GM12878 (cell line): ENCODE measurements at regions not wholly inside any gene's neighbourhood (a gene's known extent, or its start where the extent isn't known, plus 50 kb on each side); places are given as distances from the start of the nearest gene placed in this dataset.

Experiments used
- ATAC-seq: fragments of 200-7000 bp; cut with Tn5 transposase; 3 replicates; pipeline ENCODE4 v1.9.1; 2020; ENCODE audit warnings: mild to moderate bottlenecking, moderate library complexity
- BruUV-seq: library from RNA; stranded (reverse); fragments of 400-500 nt; replicated peaks from 2 replicates; lab custom pipeline; 2021; lab: Mats Ljungman, UMichigan
- CTCF ChIA-PET: fragments of 300-600 bp; sonication (Branson Sonifier 250); formaldehyde crosslinking; extraction: SDS; loops from one replicate; lab custom pipeline; 2021; ENCODE audit warnings: inconsistent platforms; lab: Yijun Ruan, JAX
- POLR2A ChIA-PET: fragments of 350-600 bp; formaldehyde crosslinking; extraction: SDS; loops from one replicate; lab custom pipeline; 2021; ENCODE audit warnings: inconsistent platforms; lab: Charles Lee
- RAD21 ChIA-PET: fragments of 300-600 bp; sonication (Branson Sonifier 250); formaldehyde crosslinking; loops from one replicate; lab custom pipeline; 2023; ENCODE audit warnings: antibody characterized with exemption; ENCODE audit not compliant: unreplicated experiment; lab: Charles Lee
- SMC1A ChIA-PET: fragments of 300-600 bp; sonication (Branson Sonifier 250); formaldehyde crosslinking; loops from one replicate; lab custom pipeline; 2023; ENCODE audit not compliant: unreplicated experiment, uncharacterized antibody; lab: Charles Lee
- DNase-seq: peaks from one replicate; pipeline ENCODE4 v3.0.0-alpha.2; 2011; ENCODE audit warnings: low read depth, low spot score
- FAIRE-seq: peaks from 3 replicates; lab custom pipeline; 2011; peaks lifted over from hg19 to GRCh38; lab: Jason Lieb, UNC
- H2AFZ ChIP-seq: 2 replicates; pipeline ENCODE4 v1.6.0; 2011; ENCODE audit warnings: low read depth, low read length, control low read depth; ENCODE audit not compliant: control insufficient read depth
- H3K27ac ChIP-seq: 2 replicates; pipeline ENCODE4 v1.5.1; 2011; ENCODE audit warnings: control low read depth; ENCODE audit not compliant: control insufficient read depth, insufficient read depth
- H3K27me3 ChIP-seq, 2 experiments: replicated peaks in 1 of 2; 2 replicates each; pipeline versions ENCODE4 v1.6.0 to v1.6.1; 2011; ENCODE audit warnings: low read length in 1 of 2; ENCODE audit not compliant: control insufficient read depth in 2 of 2, insufficient read depth in 2 of 2
- H3K36me3 ChIP-seq, 2 experiments: 2 replicates each; pipeline ENCODE4 v1.5.1; 2011; ENCODE audit warnings: low read length in 1 of 2; ENCODE audit not compliant: control insufficient read depth in 2 of 2, insufficient read depth in 2 of 2
- H3K4me1 ChIP-seq: 2 replicates; pipeline ENCODE4 v1.6.1; 2011; ENCODE audit warnings: mild to moderate bottlenecking, low read length, moderate library complexity, mixed read lengths; ENCODE audit not compliant: control insufficient read depth, insufficient read depth
- H3K4me2 ChIP-seq: 2 replicates; pipeline ENCODE4 v1.6.0; 2011; ENCODE audit warnings: control low read depth; ENCODE audit not compliant: control insufficient read depth, insufficient read depth
- H3K4me3 ChIP-seq: fragments of 200-600 bp; sonication (generic); 2 replicates; pipeline ENCODE4 v1.5.1; 2016
- H3K79me2 ChIP-seq: 2 replicates; pipeline ENCODE4 v1.6.0; 2011; ENCODE audit warnings: low read length; ENCODE audit not compliant: control insufficient read depth, insufficient read depth
- H3K9ac ChIP-seq: 2 replicates; pipeline ENCODE4 v1.8.0; 2011; ENCODE audit warnings: low read length, control low read depth, mixed read lengths; ENCODE audit not compliant: control insufficient read depth, insufficient read depth
- H3K9me3 ChIP-seq: replicated peaks from 3 replicates; pipeline ENCODE4 v1.5.1; 2011; ENCODE audit warnings: mild to moderate bottlenecking, low read length; ENCODE audit not compliant: control insufficient read depth, insufficient read depth
- H4K20me1 ChIP-seq: 2 replicates; pipeline ENCODE4 v1.6.0; 2011; ENCODE audit not compliant: control insufficient read depth, insufficient read depth
- BACH1 ChIP-seq: fragments of 450-650 bp; IDR thresholded peaks from 2 replicates; pipeline ENCODE4 v1.6.1; 2017; ENCODE audit warnings: mild to moderate bottlenecking, borderline replicate concordance
- BHLHE40 ChIP-seq, 2 experiments: fragments of 450-650 bp in 1 of 2; IDR thresholded peaks; 2 replicates each; pipeline ENCODE4 v1.6.1; 2011 to 2017; ENCODE audit warnings: low read depth in 2 of 2, borderline replicate concordance in 1 of 2, improper control_type of control experiment in 1 of 2, low read length in 1 of 2, mild to moderate bottlenecking in 1 of 2
- BRCA1 ChIP-seq: IDR thresholded peaks from 2 replicates; pipeline ENCODE4 v1.6.1; 2011; ENCODE audit warnings: low read depth, low read length, improper control_type of control experiment
- CHD2 ChIP-seq: IDR thresholded peaks from 2 replicates; pipeline ENCODE4 v1.6.1; 2011; ENCODE audit warnings: low read depth, low read length, improper control_type of control experiment, borderline replicate concordance
- EED ChIP-seq: sonication (generic); IDR thresholded peaks from 2 replicates; pipeline ENCODE4 v1.6.1; 2016; ENCODE audit warnings: antibody characterized with exemption, low read depth
- EGR1 ChIP-seq, 2 experiments: IDR thresholded peaks; 1 replicate in 1 of 2; 2 replicates in 1 of 2; pipeline ENCODE4 v1.6.1; 2011 to 2012; ENCODE audit warnings: low read depth in 2 of 2, low read length in 2 of 2, borderline replicate concordance in 1 of 2, mild to moderate bottlenecking in 1 of 2, moderate library complexity in 1 of 2
- KAT2A ChIP-seq: conservative IDR thresholded peaks from 2 replicates; pipeline ENCODE4 v1.6.1; 2011; ENCODE audit warnings: low read depth, low read length; ENCODE audit not compliant: control insufficient read depth
- MXI1 ChIP-seq: fragments of 150-350 bp; IDR thresholded peaks from 2 replicates; pipeline ENCODE4 v1.6.1; 2011; ENCODE audit warnings: low read depth, mild to moderate bottlenecking, inconsistent platforms, low read length, improper control_type of control experiment
- POLR2AphosphoS5 ChIP-seq: IDR thresholded peaks from 2 replicates; pipeline ENCODE4 v1.6.1; 2011; ENCODE audit warnings: mild to moderate bottlenecking, low read length, inconsistent platforms
- RELA ChIP-seq: fragments of 450-650 bp; IDR thresholded peaks from 2 replicates; pipeline ENCODE4 v1.8.0; 2014; ENCODE audit warnings: borderline replicate concordance; ENCODE audit not compliant: partially characterized antibody
- SP1 ChIP-seq: IDR thresholded peaks from one replicate; pipeline ENCODE4 v1.6.1; 2011; ENCODE audit warnings: low read depth, low read length
- SPI1 ChIP-seq: IDR thresholded peaks from 2 replicates; pipeline ENCODE4 v1.6.1; 2011; ENCODE audit warnings: low read depth, mild to moderate bottlenecking, low read length, moderate library complexity, borderline replicate concordance; ENCODE audit not compliant: insufficient read depth
- TAF1 ChIP-seq: IDR thresholded peaks from 2 replicates; pipeline ENCODE4 v1.6.1; 2011; ENCODE audit warnings: mild to moderate bottlenecking, low read depth, low read length, borderline replicate concordance
- TBL1XR1 ChIP-seq: IDR thresholded peaks from 2 replicates; pipeline ENCODE4 v1.6.1; 2012; ENCODE audit warnings: low read depth, low read length, improper control_type of control experiment
- YBX1 ChIP-seq: fragments of 450-650 bp; IDR thresholded peaks from 2 replicates; pipeline ENCODE4 v1.6.1; 2016; ENCODE audit warnings: antibody characterized with exemption
- WGBS: methylation state at CpG from one replicate; pipeline ENCODE4 v1.1.6; 2016; ENCODE audit warnings: low lambda C conversion rate; ENCODE audit not compliant: insufficient replicate concordance, insufficient coverage; ENCODE audit errors: missing lambda C conversion rate; 5-methylcytosine and 5-hydroxymethylcytosine counted together
- in situ Hi-C: fragments of 300-500 bp; cut with MboI; formaldehyde crosslinking; loops from 9 replicates; pipeline ENCODE4 v1.14.3; 2018; ENCODE audit warnings: mixed read lengths
- intact Hi-C: fragments of 100-400 bp; cut with micrococcal nuclease; formaldehyde crosslinking; loops from one replicate; pipeline ENCODE4 v1.14.2; 2022; ENCODE audit not compliant: unreplicated experiment
- TF ChIP-seq, protein P1 (sequence below): IDR thresholded peaks from 2 replicates; pipeline ENCODE4 v1.6.1; 2011; ENCODE audit warnings: mild to moderate bottlenecking, low read depth, low read length, moderate library complexity; ENCODE audit not compliant: insufficient replicate concordance

DNA sequence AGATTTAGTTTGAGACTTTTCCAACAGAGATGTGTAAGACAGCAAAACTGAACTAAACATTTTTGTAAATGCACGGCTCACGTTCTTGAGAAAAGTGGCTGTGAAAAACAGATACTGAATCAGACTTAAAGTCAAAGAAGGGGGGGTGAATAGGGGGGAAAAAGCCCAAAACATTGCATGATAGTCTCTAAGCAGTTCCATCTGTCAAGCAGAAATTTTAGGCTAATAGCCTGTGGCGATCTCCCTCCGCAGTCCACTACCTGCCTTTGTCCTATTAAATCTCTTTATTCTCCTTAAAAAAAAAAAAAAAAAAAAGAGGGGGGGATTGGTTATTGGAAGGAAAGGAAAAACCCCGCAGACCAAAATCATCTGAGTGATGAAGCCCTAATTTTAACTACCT lies 217.6 kb upstream of the NFIA start (continued):
- TF ChIP-seq TAF1 (no peak), EGR1 (IDR thresholded peaks at IDR 0.05; ENCODE audit: borderline replicate concordance in 1 of 2, low read depth in 2 of 2, low read length in 2 of 2) (no peak)
- TF ChIP-seq, all 136 proteins: peak for 0

DNA sequence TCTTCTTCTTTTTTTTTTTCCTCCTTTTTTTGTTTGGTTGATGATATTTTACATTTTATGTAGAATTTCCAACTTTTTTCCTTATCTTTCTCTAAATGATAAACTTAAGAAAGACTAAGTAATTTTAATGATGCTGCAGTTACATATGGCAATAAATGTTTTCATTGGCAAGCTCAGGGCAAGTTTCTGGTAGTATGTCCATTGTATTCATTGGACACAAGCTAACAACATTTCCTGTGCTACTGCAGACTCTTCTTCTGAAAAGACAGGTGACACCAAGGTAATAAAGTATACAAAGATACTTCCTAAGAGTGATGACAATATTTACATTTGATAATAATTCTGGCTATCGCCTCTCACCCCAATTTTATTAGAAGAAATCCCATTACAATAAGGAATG lies 219.2 kb upstream of the NFIA start:
- Histone ChIP-seq H3K27ac (no peak overlapping the region), H3K9me3 (no peaks in the 10 kb centered on the region), H3K4me3 (no peak overlapping the region), H3K4me2 (no peak overlapping the region), H3K4me1 (no peaks in the 10 kb centered on the region), H3K79me2 (no peaks in the 10 kb centered on the region), H3K9ac (no peak overlapping the region), H2AFZ (no peak overlapping the region), H3K27me3 (no peaks in the 10 kb centered on the region), H3K36me3 (no peaks in the 10 kb centered on the region), H4K20me1 (no peaks in the 10 kb centered on the region)
- ChIA-PET POLR2A (no interaction called here), SMC1A (no interaction called here), CTCF (no interaction called here), RAD21 (no interaction called here)
- WGBS, result 0% methylated on average over 1 of the region's 1 CpG
- DNase-seq, result no peak
- BruUV-seq, result no TSS peak
- FAIRE-seq, result no peak
- in situ Hi-C loops, result no loop called here
- ATAC-seq, result no peak
- intact Hi-C loops, result no loop called here
- TF ChIP-seq BRCA1 (no peak), MXI1 (no peak), TBL1XR1 (no peak), SP1 (no peak)
- TF ChIP-seq, all 136 proteins: peak for 0

DNA sequence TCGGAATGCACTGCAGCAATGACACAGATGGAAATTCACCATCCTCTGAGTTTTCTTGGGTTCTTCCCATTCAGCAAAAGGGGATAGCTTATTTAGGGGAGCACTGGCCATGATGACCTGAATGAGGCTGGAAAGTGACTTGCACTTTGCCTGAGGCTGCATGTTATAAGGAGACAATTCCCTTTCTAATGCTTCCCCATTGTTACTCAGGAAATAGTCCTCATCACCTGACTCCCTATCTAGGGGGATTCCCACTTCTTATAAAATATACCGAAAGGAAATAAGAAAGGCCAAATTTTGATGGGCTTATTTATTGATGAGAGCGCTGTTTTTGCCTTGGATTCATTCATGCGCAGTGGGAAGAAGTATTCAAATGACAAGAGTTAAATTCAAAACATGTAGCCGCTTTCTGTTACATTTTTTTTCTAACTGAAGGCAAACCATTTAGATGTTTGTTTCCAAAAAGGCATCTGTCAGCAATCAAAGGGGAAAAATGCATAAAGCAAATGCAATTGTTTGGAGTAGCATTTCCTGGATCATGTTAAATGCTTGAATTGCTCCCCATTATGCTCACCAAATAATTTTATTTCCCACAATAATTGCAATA lies 220.3 kb upstream of the NFIA start:
- SMC1A ChIA-PET, result no interaction called here
- Histone ChIP-seq H3K79me2 (no peaks in the 10 kb centered on the region), H3K27me3 (no peaks in the 10 kb centered on the region), H2AFZ (no peak overlapping the region), H3K27ac (no peak overlapping the region), H4K20me1 (no peaks in the 10 kb centered on the region), H3K36me3 (no peaks in the 10 kb centered on the region), H3K9me3 (no peaks in the 10 kb centered on the region), H3K4me1 (no peaks in the 10 kb centered on the region), H3K4me2 (no peak overlapping the region), H3K4me3 (no peak overlapping the region), H3K9ac (no peak overlapping the region)
- CTCF ChIA-PET, result no interaction called here
- in situ Hi-C loops (no loop called here), intact Hi-C loops (no loop called here)
- ATAC-seq (no peak), DNase-seq (no peak), FAIRE-seq (no peak)
- WGBS, result 58% methylated on average over 5 of the region's 5 CpGs
- POLR2A ChIA-PET, result no interaction called here
- RAD21 ChIA-PET, result no interaction called here
- no TSS peak for BruUV-seq
- TF ChIP-seq EED (no peak), SPI1 (no peak), KAT2A (no peak), CHD2 (no peak), BACH1 (no peak), POLR2AphosphoS5 (no peak), RELA (no peak), BHLHE40 (IDR thresholded peaks at IDR 0.05; ENCODE audit: borderline replicate concordance in 1 of 2, low read depth in 2 of 2, low read length in 1 of 2) (no peak), YBX1 (no peak)
- TF ChIP-seq, protein P1, sequence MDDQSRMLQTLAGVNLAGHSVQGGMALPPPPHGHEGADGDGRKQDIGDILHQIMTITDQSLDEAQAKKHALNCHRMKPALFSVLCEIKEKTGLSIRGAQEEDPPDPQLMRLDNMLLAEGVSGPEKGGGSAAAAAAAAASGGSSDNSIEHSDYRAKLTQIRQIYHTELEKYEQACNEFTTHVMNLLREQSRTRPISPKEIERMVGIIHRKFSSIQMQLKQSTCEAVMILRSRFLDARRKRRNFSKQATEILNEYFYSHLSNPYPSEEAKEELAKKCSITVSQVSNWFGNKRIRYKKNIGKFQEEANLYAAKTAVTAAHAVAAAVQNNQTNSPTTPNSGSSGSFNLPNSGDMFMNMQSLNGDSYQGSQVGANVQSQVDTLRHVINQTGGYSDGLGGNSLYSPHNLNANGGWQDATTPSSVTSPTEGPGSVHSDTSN, result no peak
